GM18499 (cell line): ENCODE measurements at regions not wholly inside any gene's neighbourhood (a gene's known extent, or its start where the extent isn't known, plus 50 kb on each side); places are given as distances from the start of the nearest gene placed in this dataset.
A peak's percentile ranks its signal among the peaks of the same experiment; 100 is the strongest.

ENCODE experiments used
- ATAC-seq: cut with Tn5 transposase; IDR thresholded peaks from one replicate; pipeline ENCODE4 v1.9.1; 2021; ENCODE audit warnings: moderate number of reproducible peaks; ENCODE audit not compliant: insufficient read depth, unreplicated experiment

DNA sequence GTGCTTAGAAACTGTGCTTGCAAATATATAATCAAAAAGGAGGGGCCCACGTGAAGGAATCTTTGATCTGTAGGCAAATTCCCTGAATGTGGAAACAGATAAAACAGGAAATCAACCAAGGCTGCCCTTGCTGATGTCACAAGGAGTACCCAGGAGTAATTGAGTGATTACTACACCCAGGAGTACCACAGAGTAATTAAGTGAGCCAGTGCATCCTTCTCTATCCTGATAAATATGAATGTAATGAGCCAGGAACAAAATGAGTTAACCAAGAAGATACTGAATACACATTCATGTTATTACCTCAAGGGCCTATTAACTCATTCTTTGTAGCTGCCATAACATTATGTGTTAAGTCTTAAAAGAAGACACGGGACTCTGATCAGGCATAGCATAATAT lies 87.3 kb upstream of the POU1F1 start:
- no peak for ATAC-seq

DNA sequence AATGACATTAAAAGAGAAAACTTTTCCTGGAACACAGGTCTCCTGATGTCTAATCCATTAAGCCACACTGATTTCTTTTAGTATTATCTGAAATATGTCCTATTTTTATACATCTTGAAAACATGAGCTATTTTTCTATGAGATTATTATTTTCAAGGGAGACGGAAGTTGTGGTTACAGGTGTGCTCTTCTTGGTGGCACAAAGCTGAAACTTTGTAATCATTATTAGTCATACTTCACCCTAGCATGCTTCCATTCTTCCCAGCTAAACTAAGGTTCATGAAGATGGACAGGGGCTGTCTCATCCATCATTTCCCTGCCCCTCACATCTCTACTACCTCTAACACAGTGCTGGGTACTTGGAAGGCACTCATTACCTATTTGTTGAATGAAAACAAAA lies 85.6 kb upstream of the POU1F1 start:
- ATAC-seq = no peak

DNA sequence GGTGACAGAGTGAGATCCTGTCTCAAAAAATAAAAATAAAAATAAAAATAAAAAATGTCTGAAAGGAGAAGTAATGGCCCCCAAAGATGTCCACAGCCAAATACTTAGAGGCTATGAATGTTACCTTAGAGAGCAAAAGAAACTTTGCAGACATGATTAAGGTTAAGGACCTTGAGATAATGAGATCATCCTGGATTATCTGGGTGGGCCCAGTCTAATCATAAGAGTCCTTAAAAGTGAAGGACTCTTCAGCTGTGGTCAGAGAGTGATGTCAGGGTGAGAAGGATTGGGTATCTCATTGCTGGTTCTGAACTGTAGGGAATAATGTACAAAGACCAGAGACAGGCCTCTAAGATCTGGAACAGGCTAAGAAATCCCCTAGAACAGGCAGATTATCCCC lies 84.9 kb upstream of the POU1F1 start:
- ATAC-seq = no peak

DNA sequence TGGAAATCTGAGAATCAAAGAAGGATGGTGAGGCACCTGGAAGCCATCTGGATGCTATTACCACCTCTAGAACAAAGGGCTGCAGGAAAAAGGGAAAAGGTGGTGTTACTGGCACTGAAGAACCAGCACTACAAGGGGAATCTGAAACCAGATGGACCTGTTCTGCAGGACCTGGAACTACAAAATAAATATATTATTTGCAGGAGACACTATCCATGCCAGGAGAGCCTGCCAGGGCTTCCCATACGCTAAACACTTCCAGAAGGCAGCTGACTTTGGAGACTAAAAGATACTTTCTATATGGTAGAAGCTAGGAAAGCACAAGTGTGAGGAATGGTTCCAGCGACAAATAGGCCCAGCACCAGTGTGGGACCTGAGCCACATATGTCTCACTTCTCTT lies 83.4 kb upstream of the POU1F1 start:
- ATAC-seq = no peak

DNA sequence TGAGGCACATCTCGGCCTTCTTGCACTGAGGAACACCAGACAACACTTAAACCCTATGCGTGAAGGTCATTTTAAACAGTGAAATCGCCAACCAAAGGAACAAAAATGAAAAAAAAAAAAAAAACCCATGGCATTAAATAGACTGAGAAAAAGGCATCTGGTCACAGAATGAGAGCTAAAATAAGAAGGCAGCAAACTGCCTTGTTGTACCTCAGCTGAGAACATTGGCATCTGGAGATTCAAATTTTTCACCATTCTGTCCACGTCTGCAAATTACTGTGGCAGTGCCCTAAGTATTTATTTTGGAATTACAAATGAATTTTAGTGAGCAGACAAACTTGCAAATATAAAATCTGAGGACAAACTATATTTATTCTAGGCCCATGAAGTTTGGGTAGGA lies 82.6 kb upstream of the POU1F1 start:
- ATAC-seq = no peak

DNA sequence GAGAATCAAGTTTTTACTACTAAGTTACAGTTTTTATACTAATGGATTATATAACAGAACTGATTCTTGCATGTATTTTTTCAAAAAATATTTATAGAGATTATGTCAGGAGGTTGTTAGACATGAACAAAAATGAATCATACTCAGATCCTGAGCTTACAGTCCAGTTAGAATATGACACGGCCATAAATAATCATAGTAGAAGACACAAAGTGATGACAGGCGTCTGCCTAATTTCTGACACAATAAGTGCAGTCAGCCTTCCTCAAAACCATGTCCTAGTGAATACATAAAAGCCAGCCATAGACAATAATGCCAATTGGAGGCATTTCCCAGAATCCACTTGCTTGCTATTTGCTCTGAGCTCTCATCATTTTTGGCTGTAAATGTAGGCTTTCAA lies 81.7 kb upstream of the POU1F1 start:
- ATAC-seq = no peak

DNA sequence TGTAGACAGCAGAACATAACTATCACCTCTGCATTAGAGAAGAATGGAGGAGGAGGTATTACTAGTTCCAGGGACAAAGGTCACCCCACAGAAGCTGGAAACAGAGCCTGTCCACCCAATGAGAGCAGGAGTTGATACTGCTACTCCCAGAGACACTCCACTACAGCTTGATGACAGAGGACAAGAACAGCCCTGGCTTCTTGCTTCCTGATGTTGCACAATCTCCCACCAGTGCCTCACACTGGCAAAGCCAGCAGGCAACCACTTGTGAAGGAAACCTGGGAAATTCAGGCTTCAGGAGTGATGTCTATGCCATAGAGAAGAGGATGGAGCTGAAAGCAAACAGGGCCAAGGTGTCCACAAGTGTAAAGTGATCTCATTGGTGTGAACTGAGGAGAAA lies 78.0 kb upstream of the POU1F1 start:
- no peak for ATAC-seq

DNA sequence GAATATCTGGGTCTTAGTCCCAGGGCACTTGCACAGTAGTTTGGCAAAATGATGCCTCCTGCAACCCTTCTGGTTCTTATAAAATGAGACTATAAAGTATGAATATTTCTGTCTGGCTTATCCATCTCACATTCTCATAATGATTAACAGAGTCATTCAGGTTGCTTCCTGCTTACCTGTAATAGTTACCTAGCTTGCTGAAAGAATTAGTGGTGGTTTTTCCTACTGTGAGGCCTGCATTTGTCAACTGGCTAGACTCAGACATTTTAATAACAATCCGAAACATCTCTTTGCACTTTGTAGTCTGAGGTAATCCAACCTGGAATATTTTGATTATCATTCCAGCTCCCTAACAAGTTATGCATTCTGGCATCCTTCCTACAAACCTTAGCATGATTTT lies 75.6 kb upstream of the POU1F1 start:
- no peak for ATAC-seq

DNA sequence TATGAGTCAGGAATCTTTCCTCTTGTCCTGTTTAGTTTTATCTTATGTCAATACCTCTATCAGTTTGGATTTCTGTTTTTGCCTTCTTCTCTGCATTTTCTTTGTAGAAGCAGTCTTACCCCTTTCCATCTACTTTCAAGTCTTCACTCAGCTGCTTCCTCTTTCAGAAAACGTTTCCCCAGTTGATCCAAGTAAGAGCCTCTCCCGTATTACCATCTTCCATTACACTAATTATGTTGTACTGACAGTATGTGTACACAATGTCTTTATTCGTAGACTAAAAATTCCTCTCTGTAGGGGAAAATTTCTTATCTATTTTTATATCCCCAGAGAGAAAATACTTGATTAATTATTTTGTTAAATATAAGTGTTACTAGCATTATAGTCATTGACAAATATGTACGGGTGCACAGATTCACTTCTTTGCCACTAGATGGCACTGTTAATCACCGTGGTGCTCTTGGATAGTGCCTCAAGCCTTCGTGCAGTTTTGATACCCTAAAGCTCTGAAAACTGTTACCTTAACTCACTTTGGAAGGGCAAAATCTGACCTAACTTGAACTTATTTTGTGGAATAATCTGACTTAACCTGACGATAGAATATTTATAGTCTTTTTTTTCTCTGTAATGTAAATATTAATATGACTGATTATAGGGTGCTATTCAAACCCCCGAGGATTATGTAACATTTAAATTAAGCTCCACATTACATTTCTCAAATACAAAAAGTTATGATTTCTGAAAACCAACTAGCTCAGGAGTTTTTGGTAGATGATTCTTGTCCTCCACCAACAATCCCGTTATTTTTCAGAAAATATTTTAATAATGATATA lies 74.2 kb upstream of the POU1F1 start:
- peak; percentile 98 for ATAC-seq

DNA sequence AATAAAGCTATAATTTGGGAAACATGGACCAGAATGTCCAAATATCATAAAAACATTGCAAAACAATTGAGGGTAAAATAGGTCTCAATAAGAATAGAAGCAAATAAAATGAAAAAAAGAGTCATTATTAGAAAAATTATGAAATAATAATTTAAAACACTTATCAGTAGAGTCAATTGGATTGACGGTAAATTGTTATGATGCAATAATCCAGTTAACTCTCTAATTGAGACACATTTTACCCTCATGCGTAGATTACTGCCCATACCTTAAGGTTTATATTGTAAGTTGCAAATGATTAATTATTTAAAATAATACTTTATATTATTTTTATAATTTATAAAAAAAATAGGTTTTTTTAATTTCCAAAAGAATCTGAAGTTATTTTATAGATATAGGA lies 73.4 kb upstream of the POU1F1 start:
- ATAC-seq = no peak

DNA sequence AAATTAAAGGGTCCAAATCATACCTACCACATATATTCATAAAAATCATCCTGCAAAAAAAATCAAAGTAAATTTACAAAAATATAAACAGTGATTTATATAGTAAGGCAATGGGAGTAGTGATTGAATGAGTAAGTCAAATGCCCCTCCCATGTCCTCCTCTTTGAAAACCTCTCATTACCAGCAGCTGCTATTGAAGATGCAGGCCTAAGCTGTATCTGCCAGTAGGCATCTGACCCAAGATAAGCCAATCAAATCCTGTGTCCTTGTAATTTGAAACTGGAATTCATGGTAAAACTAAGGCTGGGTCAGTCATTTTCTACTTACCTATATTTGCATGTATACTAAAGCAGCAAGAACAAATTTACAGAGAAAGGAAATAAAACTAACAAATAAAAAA lies 60.4 kb upstream of the POU1F1 start:
- no peak for ATAC-seq

DNA sequence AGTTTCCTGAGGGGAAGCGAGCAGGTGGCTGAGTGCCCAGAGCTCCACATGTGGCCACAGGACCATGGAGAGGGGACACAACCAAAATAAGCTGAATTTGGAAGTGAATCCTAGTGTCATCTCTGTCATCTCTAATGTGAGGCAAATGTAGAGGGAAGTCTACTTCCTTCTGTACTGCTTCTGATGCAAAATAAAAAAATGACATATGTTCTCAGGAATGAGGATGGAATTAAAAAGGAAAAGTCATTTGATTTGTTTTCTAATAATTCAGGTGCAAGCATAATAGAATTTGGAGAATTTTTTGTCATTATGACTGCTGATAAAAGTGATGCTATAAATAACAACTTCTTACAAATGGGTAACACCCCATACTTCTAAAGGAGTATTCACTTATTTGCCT lies 59.5 kb upstream of the POU1F1 start:
- no peak for ATAC-seq

DNA sequence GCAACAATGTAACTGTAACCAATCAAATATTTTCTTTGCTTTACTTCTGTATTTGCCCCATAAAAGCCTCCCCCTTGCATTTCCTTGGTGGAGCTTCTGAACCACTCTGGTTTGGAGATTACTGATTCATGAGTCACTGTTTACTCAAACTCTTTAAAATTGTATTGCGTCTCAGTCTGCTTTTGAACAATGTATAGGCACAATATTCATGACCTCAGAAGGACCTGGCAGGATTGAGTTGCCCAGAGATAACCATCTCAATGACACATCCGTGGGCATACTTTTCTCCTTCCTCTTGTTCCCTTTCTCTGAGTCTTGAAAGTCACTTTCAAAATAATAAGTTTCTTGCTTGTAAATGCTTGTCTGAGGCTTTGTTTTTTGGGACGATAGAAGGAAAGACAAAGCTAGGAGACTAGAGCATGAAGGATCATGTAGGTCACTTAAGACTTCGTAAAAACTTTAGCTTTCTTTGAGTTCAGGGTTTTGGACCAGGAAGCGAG lies 57.1 kb upstream of the POU1F1 start:
- ATAC-seq = peak; percentile 76

DNA sequence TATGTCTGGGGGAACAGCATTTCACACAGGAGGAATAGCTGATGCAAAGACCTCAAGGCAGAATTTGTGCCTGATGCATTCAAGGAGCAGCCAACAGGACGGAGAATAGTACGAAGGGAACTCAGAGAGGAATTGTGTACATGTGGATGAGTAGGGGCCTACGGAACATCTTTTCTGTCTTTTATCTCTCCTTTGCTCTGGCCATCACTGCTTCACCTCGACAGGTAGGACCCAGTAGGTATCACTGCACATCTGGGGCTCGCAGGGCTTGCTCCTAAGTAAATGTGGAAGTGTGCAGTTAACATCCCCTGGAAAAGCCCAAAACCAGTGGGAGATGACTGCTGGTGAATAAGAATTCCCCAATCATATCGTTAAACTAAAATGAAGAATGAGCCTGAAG lies 56.4 kb upstream of the POU1F1 start:
- no peak for ATAC-seq

DNA sequence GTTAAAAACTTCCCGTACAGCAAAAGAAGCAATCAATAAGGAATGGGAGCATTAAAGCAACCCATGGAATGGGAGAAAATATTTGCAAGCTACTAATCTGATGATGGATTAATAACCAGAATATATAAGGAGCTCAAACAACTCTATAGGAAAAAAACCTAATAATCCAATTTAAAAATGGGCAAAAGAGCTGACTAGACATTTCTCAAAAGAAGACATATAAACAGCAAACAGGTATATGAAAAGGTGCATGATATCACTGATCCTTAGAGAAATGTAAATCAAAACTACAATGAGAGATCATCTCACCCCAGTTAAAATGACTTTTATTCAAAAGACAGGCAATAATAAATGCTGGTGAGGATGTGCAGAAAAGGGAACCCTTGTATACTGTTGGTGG lies 52.7 kb upstream of the POU1F1 start:
- no peak for ATAC-seq
